NOMO-1 treated with DMSO at 0.1 percent for 48 hours (cell line): ENCODE measurements at regions not wholly inside any gene's neighbourhood (a gene's known extent, or its start where the extent isn't known, plus 50 kb on each side); places are given as distances from the start of the nearest gene placed in this dataset.
"Not testable (repeated sequence)": the region's sequence is repeated elsewhere in the genome, so short reads cannot be mapped to it uniquely, and the experiment has no call there.

ENCODE experiments used
- DNase-seq: peaks from one replicate; lab custom pipeline; 2025; ENCODE audit not compliant: unreplicated experiment; lab: John Stamatoyannopoulos, UW

GRCh38 chr7:91398341-91398740 is 134.1 kb downstream of the FZD1 start:
- DNase-seq = no peak

GRCh38 chr7:91405092-91405788 is 141.0 kb downstream of the FZD1 start:
- no peak for DNase-seq

GRCh38 chr7:91405873-91406272 is 141.6 kb downstream of the FZD1 start:
- DNase-seq = not testable (repeated sequence)

- no peak for DNase-seq
These were observed 143.7 kb downstream of the FZD1 start for GRCh38 chr7:91407942-91408341.

- peak; percentile 21 for DNase-seq
These were observed 144.3 kb downstream of the FZD1 start for GRCh38 chr7:91408388-91409154.

GRCh38 chr7:91411060-91411459 is 146.8 kb downstream of the FZD1 start:
- DNase-seq = peak; percentile 88

- DNase-seq = no peak
These were observed 148.1 kb downstream of the FZD1 start for GRCh38 chr7:91412298-91412697.

- DNase-seq = no peak
These were observed 150.5 kb downstream of the FZD1 start for GRCh38 chr7:91414734-91415133.

- no peak for DNase-seq
These were observed 152.1 kb downstream of the FZD1 start for GRCh38 chr7:91416155-91416865.

- no peak for DNase-seq
These were observed 156.4 kb downstream of the FZD1 start for GRCh38 chr7:91420606-91421005.

- DNase-seq = no peak
These were observed 156.8 kb downstream of the FZD1 start for GRCh38 chr7:91421018-91421417.

- peak; percentile 62 for DNase-seq
These were observed 160.1 kb downstream of the FZD1 start for GRCh38 chr7:91424371-91424770.

- no peak for DNase-seq
These were observed 160.9 kb downstream of the FZD1 start for GRCh38 chr7:91425149-91425548.

GRCh38 chr7:91427051-91427450 is 162.8 kb downstream of the FZD1 start:
- no peak for DNase-seq

- DNase-seq = no peak
These were observed 167.4 kb downstream of the FZD1 start for GRCh38 chr7:91431601-91432000.

- DNase-seq = no peak
These were observed 170.6 kb downstream of the FZD1 start for GRCh38 chr7:91434836-91435235.

GRCh38 chr7:91435381-91436059 is 171.3 kb downstream of the FZD1 start:
- DNase-seq = no peak

GRCh38 chr7:91436655-91437054 is 172.4 kb downstream of the FZD1 start:
- DNase-seq = no peak

GRCh38 chr7:91440198-91440597 is 176.0 kb downstream of the FZD1 start:
- not testable (repeated sequence) for DNase-seq

- no peak for DNase-seq
These were observed 179.6 kb downstream of the FZD1 start for GRCh38 chr7:91443862-91444261.

- peak; percentile 99 for DNase-seq
These were observed 182.6 kb downstream of the FZD1 start for GRCh38 chr7:91446819-91447218.
